CD14-positive monocyte (primary cell): ENCODE measurements at regions not wholly inside any gene's neighbourhood (a gene's known extent, or its start where the extent isn't known, plus 50 kb on each side); places are given as distances from the start of the nearest gene placed in this dataset.

ENCODE experiments used
- DNase-seq, 3 donors: peaks; one replicate each; pipeline ENCODE4 v3.0.0-alpha.2; 2011 to 2022
- H2AFZ ChIP-seq: 2 replicates; pipeline ENCODE4 v1.6.0; 2012; ENCODE audit warnings: mild to moderate bottlenecking, low read depth, low read length, inconsistent platforms; ENCODE audit not compliant: insufficient read depth, poor library complexity, severe bottlenecking
- H3K27ac ChIP-seq, 2 donors: 1 replicate in 1 of 2; 2 replicates in 1 of 2; pipeline ENCODE4 v1.5.1; 2012 to 2013; ENCODE audit warnings: low read length in 2 of 2, control low read depth in 1 of 2, inconsistent platforms in 1 of 2, low read depth in 1 of 2, mild to moderate bottlenecking in 1 of 2
- H3K27me3 ChIP-seq, 2 donors: one replicate each; pipeline versions ENCODE4 v1.6.0 to v1.6.1; 2011 to 2013; ENCODE audit warnings: low read length in 2 of 2; ENCODE audit not compliant: control insufficient read depth in 2 of 2, insufficient read depth in 2 of 2
- H3K36me3 ChIP-seq, 2 donors: replicated peaks in 1 of 2; 1 replicate in 1 of 2; 2 replicates in 1 of 2; pipeline versions ENCODE4 v1.5.1 to v1.6.1; 2012 to 2013; ENCODE audit warnings: low read length in 2 of 2, control low read depth in 1 of 2, inconsistent platforms in 1 of 2, mild to moderate bottlenecking in 1 of 2; ENCODE audit not compliant: insufficient read depth in 2 of 2, control insufficient read depth in 1 of 2
- H3K4me1 ChIP-seq, 2 donors: 1 replicate in 1 of 2; 2 replicates in 1 of 2; pipeline versions ENCODE4 v1.5.1 to v1.6.1; 2012 to 2013; ENCODE audit warnings: low read length in 2 of 2, control low read depth in 1 of 2, inconsistent platforms in 1 of 2, mild to moderate bottlenecking in 1 of 2, moderate library complexity in 1 of 2; ENCODE audit not compliant: insufficient read depth in 2 of 2, control insufficient read depth in 1 of 2
- H3K4me2 ChIP-seq: replicated peaks from 2 replicates; pipeline ENCODE3; 2012; ENCODE audit warnings: low read length, moderate library complexity, mild to moderate bottlenecking; ENCODE audit not compliant: poor library complexity, severe bottlenecking; ENCODE audit errors: extremely low read depth
- H3K4me3 ChIP-seq, 3 experiments: fragments of 200-600 bp in 1 of 3; sonication (generic) in 1 of 3; replicated peaks in 1 of 3; 1 replicate in 2 of 3; 2 replicates in 1 of 3; pipeline ENCODE4 v1.5.1; 2011 to 2013; ENCODE audit warnings: low read length in 3 of 3, mild to moderate bottlenecking in 3 of 3, control low read depth in 2 of 3, low read depth in 2 of 3, inconsistent platforms in 1 of 3, moderate library complexity in 1 of 3
- H3K79me2 ChIP-seq: 2 replicates; pipeline ENCODE4 v1.6.0; 2012; ENCODE audit warnings: mild to moderate bottlenecking, control low read depth, inconsistent platforms, low read length, moderate library complexity; ENCODE audit not compliant: insufficient read depth
- H3K9ac ChIP-seq: 2 replicates; pipeline ENCODE4 v1.6.0; 2017; ENCODE audit warnings: low read length, mild to moderate bottlenecking; ENCODE audit not compliant: insufficient read depth, poor library complexity, severe bottlenecking
- H3K9me3 ChIP-seq, 2 donors: replicated peaks in 1 of 2; 1 replicate in 1 of 2; 2 replicates in 1 of 2; pipeline versions ENCODE4 v1.5.1 to v1.6.1; 2012 to 2013; ENCODE audit warnings: low read length in 2 of 2, control low read depth in 1 of 2; ENCODE audit not compliant: control insufficient read depth in 1 of 2, insufficient read depth in 1 of 2
- H4K20me1 ChIP-seq: 2 replicates; pipeline ENCODE4 v1.6.0; 2012; ENCODE audit warnings: mild to moderate bottlenecking, low read length, control low read depth, moderate library complexity; ENCODE audit not compliant: insufficient read depth
- H3K27ac Mint-ChIP-seq, 7 donors: one replicate each; pipeline ENCODE4 v1.8.0; 2020; ENCODE audit warnings: mild to moderate bottlenecking in 7 of 7, mixed read lengths in 7 of 7, moderate library complexity in 6 of 7, inconsistent platforms in 2 of 7
- H3K27me3 Mint-ChIP-seq, 3 donors: one replicate each; pipeline ENCODE4 v1.8.0; 2021 to 2022; ENCODE audit warnings: low read depth in 3 of 3, mild to moderate bottlenecking in 3 of 3, mixed read lengths in 3 of 3, moderate library complexity in 3 of 3, inconsistent platforms in 1 of 3
- H3K36me3 Mint-ChIP-seq, 2 donors: one replicate each; pipeline ENCODE4 v1.8.0; 2020; ENCODE audit warnings: mixed read lengths in 2 of 2, inconsistent platforms in 1 of 2, mild to moderate bottlenecking in 1 of 2
- H3K4me1 Mint-ChIP-seq: one replicate; pipeline ENCODE4 v1.8.0; 2020; ENCODE audit warnings: mild to moderate bottlenecking, mixed read lengths
- H3K4me3 Mint-ChIP-seq, 2 donors: one replicate each; pipeline ENCODE4 v1.8.0; 2020; ENCODE audit warnings: mild to moderate bottlenecking in 2 of 2, mixed read lengths in 2 of 2, moderate library complexity in 1 of 2
- H3K9me3 Mint-ChIP-seq, 7 donors: one replicate each; pipeline ENCODE4 v1.8.0; 2020 to 2022; ENCODE audit warnings: mixed read lengths in 7 of 7, mild to moderate bottlenecking in 6 of 7, moderate library complexity in 6 of 7, inconsistent platforms in 2 of 7
- WGBS: methylation state at CpG from one replicate; pipeline ENCODE4 v1.1.5; 2013; ENCODE audit warnings: missing lambda C conversion rate; ENCODE audit not compliant: insufficient coverage; 5-methylcytosine and 5-hydroxymethylcytosine counted together
- intact Hi-C, 2 donors: fragments of 100-400 bp; cut with micrococcal nuclease; formaldehyde crosslinking; loops; one replicate each; pipeline versions ENCODE4 v1.15.0 to v1.15.1; 2023
- TF ChIP-seq, protein P1 (sequence below): fragments of 200-600 bp; IDR thresholded peaks from one replicate; pipeline ENCODE4 v1.8.0; 2022; ENCODE audit warnings: antibody characterized with exemption, mild to moderate bottlenecking

DNA sequence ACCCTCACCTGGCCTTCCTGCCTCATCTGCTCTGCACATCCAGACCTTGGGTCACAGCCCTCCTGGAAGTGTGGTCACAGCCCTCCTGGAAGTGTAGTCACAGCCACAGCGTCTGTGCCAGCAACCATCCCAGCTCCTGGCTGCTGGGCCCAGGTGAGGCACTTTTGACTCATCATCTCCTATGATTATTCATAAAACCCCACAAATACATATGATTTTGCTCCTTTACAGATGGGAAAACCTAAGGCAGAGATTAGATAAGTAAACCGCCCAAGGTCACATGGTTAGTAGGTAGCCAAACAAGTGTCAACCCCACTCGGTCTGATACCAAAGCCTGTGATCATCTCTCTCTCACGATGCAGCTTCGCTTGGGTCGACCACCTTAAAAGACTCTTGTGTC is 94.3 kb downstream of the PRLHR start:
- peaks cover 32% of the 10 kb centered on the region for H3K4me1 Mint-ChIP-seq
- H3K27me3 Mint-ChIP-seq: peaks cover 6 to 15% (median 12%) of the 10 kb centered on the region in 3 donors
- no peak overlapping the region for H3K4me3 ChIP-seq
- H4K20me1 ChIP-seq: no peaks in the 10 kb centered on the region
- no peak overlapping the region for H3K9ac ChIP-seq
- 91% methylated on average over 6 of the region's 6 CpGs for WGBS
- H3K4me3 Mint-ChIP-seq: no peak overlapping the region
- no peaks in the 10 kb centered on the region for H3K79me2 ChIP-seq
- no peak for DNase-seq
- no peaks in the 10 kb centered on the region for H3K36me3 ChIP-seq
- peaks cover 40 to 48% of the 10 kb centered on the region in 2 donors for H3K4me1 ChIP-seq
- no peak overlapping the region for H2AFZ ChIP-seq
- intact Hi-C loops: no loop called here
- no peaks in the 10 kb centered on the region for H3K36me3 Mint-ChIP-seq
- no peak overlapping the region for H3K4me2 ChIP-seq
- no peak overlapping the region for H3K27ac ChIP-seq
- H3K27me3 ChIP-seq: peaks cover 0 to 3% of the 10 kb centered on the region in 2 donors
- TF ChIP-seq, protein P1, sequence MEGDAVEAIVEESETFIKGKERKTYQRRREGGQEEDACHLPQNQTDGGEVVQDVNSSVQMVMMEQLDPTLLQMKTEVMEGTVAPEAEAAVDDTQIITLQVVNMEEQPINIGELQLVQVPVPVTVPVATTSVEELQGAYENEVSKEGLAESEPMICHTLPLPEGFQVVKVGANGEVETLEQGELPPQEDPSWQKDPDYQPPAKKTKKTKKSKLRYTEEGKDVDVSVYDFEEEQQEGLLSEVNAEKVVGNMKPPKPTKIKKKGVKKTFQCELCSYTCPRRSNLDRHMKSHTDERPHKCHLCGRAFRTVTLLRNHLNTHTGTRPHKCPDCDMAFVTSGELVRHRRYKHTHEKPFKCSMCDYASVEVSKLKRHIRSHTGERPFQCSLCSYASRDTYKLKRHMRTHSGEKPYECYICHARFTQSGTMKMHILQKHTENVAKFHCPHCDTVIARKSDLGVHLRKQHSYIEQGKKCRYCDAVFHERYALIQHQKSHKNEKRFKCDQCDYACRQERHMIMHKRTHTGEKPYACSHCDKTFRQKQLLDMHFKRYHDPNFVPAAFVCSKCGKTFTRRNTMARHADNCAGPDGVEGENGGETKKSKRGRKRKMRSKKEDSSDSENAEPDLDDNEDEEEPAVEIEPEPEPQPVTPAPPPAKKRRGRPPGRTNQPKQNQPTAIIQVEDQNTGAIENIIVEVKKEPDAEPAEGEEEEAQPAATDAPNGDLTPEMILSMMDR: no peak
- H3K9me3 ChIP-seq: no peaks in the 10 kb centered on the region
- H3K27ac Mint-ChIP-seq: peak overlapping the region in 5 of 7 donors; percentile 3 to 76 (median 63)
- peaks cover 0 to 4% (median 0%) of the 10 kb centered on the region in 7 donors for H3K9me3 Mint-ChIP-seq

DNA sequence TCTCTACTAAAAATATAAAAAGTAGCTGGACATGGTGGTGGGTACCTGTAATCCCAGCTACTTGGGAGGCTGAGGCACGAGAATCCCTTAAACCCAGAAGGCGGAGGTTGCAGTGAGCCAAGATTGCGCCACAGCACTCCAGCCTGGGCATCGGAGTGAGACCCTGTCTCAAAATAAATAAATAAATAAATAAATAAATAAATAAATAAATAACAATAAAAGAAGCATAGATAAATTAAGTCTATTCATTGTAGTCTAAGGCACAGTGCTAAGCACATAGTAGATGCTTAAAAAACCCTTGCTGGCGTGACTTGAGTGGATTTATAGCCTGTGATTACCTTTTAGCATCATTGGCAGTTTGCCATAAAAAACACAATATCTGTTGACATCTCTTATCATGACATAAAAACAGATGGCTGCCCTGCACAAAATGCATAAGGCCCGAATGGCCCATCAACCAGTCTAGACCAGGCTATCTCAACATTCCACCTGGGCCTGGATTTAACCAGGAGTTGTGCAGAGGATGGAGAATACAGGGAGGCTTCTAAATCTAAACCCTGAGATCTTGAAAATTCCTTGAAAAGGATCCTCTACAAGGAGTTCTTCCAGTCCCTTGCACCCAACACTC is 94.9 kb downstream of the PRLHR start:
- WGBS: no CpG with 5 or more reads among the region's 6 CpGs
- Histone ChIP-seq H3K9me3 (no peaks in the 10 kb centered on the region), H3K4me3 (no peak overlapping the region), H3K27me3 (peaks cover 0 to 3% of the 10 kb centered on the region in 2 donors), H2AFZ (no peak overlapping the region), H3K4me1 (peaks cover 40 to 48% of the 10 kb centered on the region in 2 donors), H4K20me1 (no peaks in the 10 kb centered on the region), H3K27ac (no peak overlapping the region), H3K9ac (no peak overlapping the region), H3K4me2 (no peak overlapping the region), H3K79me2 (no peaks in the 10 kb centered on the region), H3K36me3 (no peaks in the 10 kb centered on the region)
- intact Hi-C loops: no loop called here
- H3K4me1 Mint-ChIP-seq: peaks cover 32% of the 10 kb centered on the region
- TF ChIP-seq, protein P1: no peak
- H3K9me3 Mint-ChIP-seq: peaks cover 0 to 4% (median 0%) of the 10 kb centered on the region in 7 donors
- H3K27me3 Mint-ChIP-seq: peaks cover 7 to 17% (median 12%) of the 10 kb centered on the region in 3 donors
- H3K36me3 Mint-ChIP-seq: no peaks in the 10 kb centered on the region
- H3K4me3 Mint-ChIP-seq: no peak overlapping the region
- peak overlapping the region in 1 of 7 donors; percentile 3 for H3K27ac Mint-ChIP-seq
- DNase-seq: no peak
